ENCODE measurements at regions not wholly inside any gene's neighbourhood (a gene's known extent, or its start where the extent isn't known, plus 50 kb on each side); places are given as distances from the start of the nearest gene placed in this dataset.
A peak's percentile ranks its signal among the peaks of the same experiment; 100 is the strongest.

DNA sequence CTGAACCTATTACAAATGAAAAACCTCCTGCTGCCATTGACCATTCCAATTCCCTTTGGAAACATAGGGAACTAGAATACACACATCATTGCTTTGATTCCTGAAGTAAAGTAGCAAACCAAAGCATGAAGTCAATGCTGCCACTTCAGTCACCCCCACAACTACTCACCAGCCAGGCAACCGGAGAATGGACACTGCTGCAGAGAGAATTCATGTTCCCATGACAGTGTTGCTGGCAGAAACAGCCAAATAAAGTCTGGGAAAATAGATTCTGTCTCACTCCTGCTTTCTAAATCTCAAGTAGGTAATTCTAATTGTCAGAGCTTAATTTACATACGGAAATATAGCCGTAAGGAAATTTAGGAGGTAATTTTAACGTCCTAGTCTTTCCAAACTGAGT, 162.9 kb upstream of the PLPPR1 start:
- 75 to 88% methylated on average over 2 to 3 of the region's 4 CpGs for WGBS, 2 experiments (ENCODE audit: insufficient coverage in 2 of 2)
- Histone ChIP-seq H3K4me1 (ENCODE audit: control insufficient read depth, insufficient read depth, low read length, poor library complexity, severe bottlenecking) (no peaks in the 10 kb centered on the region), H3K4me3 (ENCODE audit: extremely low read depth, insufficient read depth, low read length, poor library complexity, severe bottlenecking) (no peak overlapping the region)

DNA sequence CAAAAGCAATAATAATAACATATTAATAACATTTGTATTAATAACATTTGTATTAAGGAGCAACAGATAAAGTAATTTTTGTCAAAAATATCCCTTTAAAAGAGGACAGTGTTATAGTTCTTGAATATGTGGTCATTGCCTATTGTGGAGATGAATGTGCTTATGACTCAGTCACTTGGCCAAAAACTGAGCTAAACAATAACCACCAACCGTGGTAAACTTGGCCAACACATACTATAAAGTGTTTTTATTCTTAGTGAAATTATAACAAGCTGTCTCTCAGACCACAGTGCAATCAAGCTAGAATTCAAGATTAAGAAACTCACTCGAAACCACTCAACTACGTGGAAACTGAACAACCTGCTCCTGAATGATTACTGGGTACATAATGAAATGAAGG, 159.2 kb upstream of the PLPPR1 start:
- Histone ChIP-seq H3K27ac (ENCODE audit: low read depth, low read length, severe bottlenecking) (no peak overlapping the region), H3K36me3 (ENCODE audit: control insufficient read depth, insufficient read depth, low read length) (no peaks in the 10 kb centered on the region), H3K9me3 (ENCODE audit: control insufficient read depth, low read length) (no peaks in the 10 kb centered on the region), H3K4me3 (ENCODE audit: extremely low read depth, insufficient read depth, low read length, poor library complexity, severe bottlenecking) (no peak overlapping the region), H3K4me1 (ENCODE audit: control insufficient read depth, insufficient read depth, low read length, poor library complexity, severe bottlenecking) (no peaks in the 10 kb centered on the region)
- no CpG with 5 or more reads among the region's 3 CpGs for WGBS, 2 experiments (ENCODE audit: insufficient coverage in 2 of 2)

More for the DNA sequence above, 162.9 kb upstream of the PLPPR1 start:
- Histone ChIP-seq H3K27ac (ENCODE audit: low read depth, low read length, severe bottlenecking) (no peak overlapping the region), H3K9me3 (ENCODE audit: control insufficient read depth, low read length) (no peaks in the 10 kb centered on the region), H3K36me3 (ENCODE audit: control insufficient read depth, insufficient read depth, low read length) (no peaks in the 10 kb centered on the region)

DNA sequence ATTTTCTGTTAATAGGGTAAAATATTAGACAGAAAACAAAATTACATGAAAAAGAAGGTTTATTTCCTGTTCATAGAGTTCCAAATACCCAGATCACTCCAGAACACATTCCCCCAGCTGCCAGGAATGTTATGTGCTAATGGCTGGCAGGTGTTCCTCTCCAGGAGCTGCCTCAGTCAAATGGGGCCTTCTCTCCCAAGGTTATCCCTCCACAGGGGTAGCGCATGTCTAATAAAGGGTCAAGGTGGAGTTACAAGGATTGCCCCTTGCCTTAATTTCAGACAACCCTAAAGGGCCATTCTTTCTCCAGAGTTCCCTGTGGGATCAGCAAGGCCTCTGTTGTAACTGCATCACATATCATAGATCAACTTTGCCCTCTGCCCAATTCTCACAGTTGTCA, 148.6 kb upstream of the PLPPR1 start:
- Histone ChIP-seq H3K27ac (ENCODE audit: low read depth, low read length, severe bottlenecking) (no peak overlapping the region), H3K4me1 (ENCODE audit: control insufficient read depth, insufficient read depth, low read length, poor library complexity, severe bottlenecking) (no peaks in the 10 kb centered on the region), H3K9me3 (ENCODE audit: control insufficient read depth, low read length) (no peaks in the 10 kb centered on the region), H3K4me3 (ENCODE audit: extremely low read depth, insufficient read depth, low read length, poor library complexity, severe bottlenecking) (no peak overlapping the region), H3K36me3 (ENCODE audit: control insufficient read depth, insufficient read depth, low read length) (no peaks in the 10 kb centered on the region)
- WGBS, 2 experiments (ENCODE audit: insufficient coverage in 2 of 2), result 80 to 100% methylated on average over 1 of the region's 1 CpG

DNA sequence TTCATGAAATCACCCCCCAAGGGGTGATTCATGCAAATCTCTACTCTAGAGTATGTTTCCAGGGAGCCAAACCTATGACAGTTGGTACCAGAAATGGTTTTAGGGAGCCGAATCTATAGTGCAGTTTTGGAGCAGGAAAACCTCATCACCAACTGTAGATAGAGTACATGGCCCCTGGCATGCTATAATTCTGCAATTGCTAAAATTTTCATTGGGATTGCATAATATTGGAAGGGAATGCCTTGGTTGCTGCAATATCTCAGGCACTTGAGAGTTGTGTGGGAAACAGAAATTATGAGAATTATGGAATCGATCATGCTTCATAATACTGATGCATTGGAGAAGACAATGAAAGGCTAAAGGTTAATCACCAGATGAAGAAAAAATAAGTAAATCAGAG, 148.2 kb upstream of the PLPPR1 start:
- Histone ChIP-seq H3K4me3 (ENCODE audit: extremely low read depth, insufficient read depth, low read length, poor library complexity, severe bottlenecking) (no peak overlapping the region), H3K4me1 (ENCODE audit: control insufficient read depth, insufficient read depth, low read length, poor library complexity, severe bottlenecking) (no peaks in the 10 kb centered on the region), H3K27ac (ENCODE audit: low read depth, low read length, severe bottlenecking) (no peak overlapping the region), H3K9me3 (ENCODE audit: control insufficient read depth, low read length) (no peaks in the 10 kb centered on the region), H3K36me3 (ENCODE audit: control insufficient read depth, insufficient read depth, low read length) (no peaks in the 10 kb centered on the region)
- 83% methylated on average over 1 of the region's 2 CpGs for WGBS, 2 experiments (ENCODE audit: insufficient coverage in 2 of 2)

DNA sequence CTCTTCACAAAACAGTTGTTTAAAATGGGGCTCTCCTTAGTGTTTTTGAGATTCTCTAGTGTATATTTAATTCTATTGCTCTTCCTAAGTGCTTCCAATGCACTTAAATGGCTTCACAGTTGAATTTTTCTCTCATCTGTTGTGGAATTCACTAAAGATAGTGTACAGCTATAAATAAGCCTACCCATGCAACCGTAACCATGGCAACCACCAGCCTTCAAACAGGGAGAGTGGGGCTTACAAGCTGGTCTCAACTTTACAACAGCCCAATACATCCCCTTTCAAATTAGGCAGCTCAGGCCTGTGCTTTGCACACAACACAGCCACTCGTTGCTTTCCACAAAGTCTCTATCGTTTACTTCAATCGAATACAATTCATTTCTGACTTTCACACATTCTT, 144.0 kb upstream of the PLPPR1 start:
- Histone ChIP-seq H3K4me1 (ENCODE audit: control insufficient read depth, insufficient read depth, low read length, poor library complexity, severe bottlenecking) (no peaks in the 10 kb centered on the region), H3K9me3 (ENCODE audit: control insufficient read depth, low read length) (no peaks in the 10 kb centered on the region), H3K4me3 (ENCODE audit: extremely low read depth, insufficient read depth, low read length, poor library complexity, severe bottlenecking) (no peak overlapping the region), H3K27ac (ENCODE audit: low read depth, low read length, severe bottlenecking) (peak overlapping the region; percentile 63), H3K36me3 (ENCODE audit: control insufficient read depth, insufficient read depth, low read length) (no peaks in the 10 kb centered on the region)
- WGBS, 2 experiments (ENCODE audit: insufficient coverage in 2 of 2), result 73% methylated on average over 1 of the region's 4 CpGs; no CpG with 5 or more reads in 1 of the 2 experiments

DNA sequence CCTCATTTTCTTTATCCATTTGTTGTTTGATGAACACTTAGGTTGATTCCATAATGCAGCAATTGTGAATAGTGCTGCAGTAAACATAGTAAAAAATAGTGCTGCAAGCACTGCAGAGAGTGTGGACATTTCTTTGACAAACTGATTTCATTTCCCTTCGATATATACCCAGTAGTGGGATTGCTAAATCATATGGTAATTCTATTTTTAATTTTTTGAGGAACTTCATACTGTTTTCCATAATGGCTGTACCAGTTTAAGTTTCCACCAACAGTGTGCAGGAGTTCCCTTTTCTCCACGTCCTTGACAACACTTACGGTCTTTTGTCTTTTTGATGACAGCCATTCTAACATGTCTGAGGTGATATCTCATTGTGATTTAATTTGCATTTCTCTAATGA, 138.2 kb upstream of the PLPPR1 start:
- Histone ChIP-seq H3K4me3 (ENCODE audit: extremely low read depth, insufficient read depth, low read length, poor library complexity, severe bottlenecking) (no peak overlapping the region), H3K9me3 (ENCODE audit: control insufficient read depth, low read length) (no peaks in the 10 kb centered on the region), H3K27ac (ENCODE audit: low read depth, low read length, severe bottlenecking) (no peak overlapping the region), H3K4me1 (ENCODE audit: control insufficient read depth, insufficient read depth, low read length, poor library complexity, severe bottlenecking) (no peaks in the 10 kb centered on the region), H3K36me3 (ENCODE audit: control insufficient read depth, insufficient read depth, low read length) (no peaks in the 10 kb centered on the region)
- WGBS, 2 experiments (ENCODE audit: insufficient coverage in 2 of 2), result 92% methylated on average over 2 of the region's 3 CpGs; no CpG with 5 or more reads in 1 of the 2 experiments

- H3K36me3 ChIP-seq (ENCODE audit: control insufficient read depth, insufficient read depth, low read length), result no peaks in the 10 kb centered on the region
- no peaks in the 10 kb centered on the region for H3K4me1 ChIP-seq (ENCODE audit: control insufficient read depth, insufficient read depth, low read length, poor library complexity, severe bottlenecking)
- H3K9me3 ChIP-seq (ENCODE audit: control insufficient read depth, low read length), result no peaks in the 10 kb centered on the region
- no peak overlapping the region for H3K4me3 ChIP-seq (ENCODE audit: extremely low read depth, insufficient read depth, low read length, poor library complexity, severe bottlenecking)
- 80 to 89% methylated on average over 4 to 5 of the region's 5 CpGs for WGBS, 2 experiments (ENCODE audit: insufficient coverage in 2 of 2)
- no peak overlapping the region for H3K27ac ChIP-seq (ENCODE audit: low read depth, low read length, severe bottlenecking)
These were observed 117.3 kb upstream of the PLPPR1 start for GRCh38 chr9:100911273-100911672.

DNA sequence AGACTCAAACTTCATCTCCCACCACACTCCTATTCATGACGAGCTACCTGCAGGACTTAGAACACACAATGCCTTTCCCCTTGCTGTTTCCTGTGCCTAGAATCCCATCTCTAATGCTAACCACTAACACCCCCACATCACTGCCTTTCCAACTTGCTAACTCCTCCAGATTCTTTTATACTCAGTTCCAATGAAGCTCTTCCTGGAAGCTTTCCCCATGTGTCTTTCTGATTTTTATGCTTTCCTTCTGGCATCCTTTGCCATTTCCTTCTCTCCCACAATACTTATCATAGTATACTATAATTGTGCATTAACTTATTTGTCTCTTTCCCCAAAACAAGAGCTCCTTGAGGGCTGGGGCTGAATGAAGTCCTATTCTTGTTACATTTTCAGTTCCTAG, 115.3 kb upstream of the PLPPR1 start:
- Histone ChIP-seq H3K27ac (ENCODE audit: low read depth, low read length, severe bottlenecking) (no peak overlapping the region), H3K9me3 (ENCODE audit: control insufficient read depth, low read length) (no peaks in the 10 kb centered on the region), H3K36me3 (ENCODE audit: control insufficient read depth, insufficient read depth, low read length) (no peaks in the 10 kb centered on the region), H3K4me3 (ENCODE audit: extremely low read depth, insufficient read depth, low read length, poor library complexity, severe bottlenecking) (no peak overlapping the region), H3K4me1 (ENCODE audit: control insufficient read depth, insufficient read depth, low read length, poor library complexity, severe bottlenecking) (no peaks in the 10 kb centered on the region)
- WGBS, 2 experiments (ENCODE audit: insufficient coverage in 2 of 2), result 77 to 100% methylated on average over 1 of the region's 1 CpG

- no peak overlapping the region for H3K4me3 ChIP-seq (ENCODE audit: extremely low read depth, insufficient read depth, low read length, poor library complexity, severe bottlenecking)
- no peak overlapping the region for H3K27ac ChIP-seq (ENCODE audit: low read depth, low read length, severe bottlenecking)
- no peaks in the 10 kb centered on the region for H3K36me3 ChIP-seq (ENCODE audit: control insufficient read depth, insufficient read depth, low read length)
- H3K4me1 ChIP-seq (ENCODE audit: control insufficient read depth, insufficient read depth, low read length, poor library complexity, severe bottlenecking), result no peaks in the 10 kb centered on the region
- WGBS, 2 experiments (ENCODE audit: insufficient coverage in 2 of 2), result 81 to 94% methylated on average over 3 of the region's 3 CpGs
- H3K9me3 ChIP-seq (ENCODE audit: control insufficient read depth, low read length), result no peaks in the 10 kb centered on the region
These were observed 114.3 kb upstream of the PLPPR1 start for GRCh38 chr9:100914266-100914665.

- Histone ChIP-seq H3K27ac (ENCODE audit: low read depth, low read length, severe bottlenecking) (no peak overlapping the region), H3K36me3 (ENCODE audit: control insufficient read depth, insufficient read depth, low read length) (no peaks in the 10 kb centered on the region), H3K4me3 (ENCODE audit: extremely low read depth, insufficient read depth, low read length, poor library complexity, severe bottlenecking) (no peak overlapping the region), H3K9me3 (ENCODE audit: control insufficient read depth, low read length) (no peaks in the 10 kb centered on the region), H3K4me1 (ENCODE audit: control insufficient read depth, insufficient read depth, low read length, poor library complexity, severe bottlenecking) (no peaks in the 10 kb centered on the region)
- WGBS, 2 experiments (ENCODE audit: insufficient coverage in 2 of 2), result 88 to 100% methylated on average over 1 to 2 of the region's 3 CpGs
These were observed 109.0 kb upstream of the PLPPR1 start for GRCh38 chr9:100919506-100919905.

GRCh38 chr9:100926366-100926765, 102.2 kb upstream of the PLPPR1 start:
- Histone ChIP-seq H3K27ac (ENCODE audit: low read depth, low read length, severe bottlenecking) (no peak overlapping the region), H3K36me3 (ENCODE audit: control insufficient read depth, insufficient read depth, low read length) (no peaks in the 10 kb centered on the region), H3K9me3 (ENCODE audit: control insufficient read depth, low read length) (no peaks in the 10 kb centered on the region), H3K4me1 (ENCODE audit: control insufficient read depth, insufficient read depth, low read length, poor library complexity, severe bottlenecking) (no peaks in the 10 kb centered on the region), H3K4me3 (ENCODE audit: extremely low read depth, insufficient read depth, low read length, poor library complexity, severe bottlenecking) (no peak overlapping the region)
- WGBS, 2 experiments (ENCODE audit: insufficient coverage in 2 of 2), result 89 to 93% methylated on average over 2 of the region's 2 CpGs

Data from mesodermal cell (in vitro differentiated cells).